ENCODE measurements at regions not wholly inside any gene's neighbourhood (a gene's known extent, or its start where the extent isn't known, plus 50 kb on each side); places are given as distances from the start of the nearest gene placed in this dataset.

- H3K4me1 Mint-ChIP-seq (ENCODE audit: low read depth), result no peaks in the 10 kb centered on the region
- H3K4me3 Mint-ChIP-seq, result no peak overlapping the region
- H3K27ac Mint-ChIP-seq, result no peak overlapping the region
- H3K9me3 Mint-ChIP-seq, result peaks cover 2% of the 10 kb centered on the region
- DNase-seq, result no peak
- H3K9me3 ChIP-seq (ENCODE audit: control insufficient read depth in 1 of 2, insufficient read depth in 1 of 2, low read length in 2 of 2), result peaks cover 0 to 24% of the 10 kb centered on the region in 2 experiments
- H3K27ac ChIP-seq (ENCODE audit: low read depth in 1 of 2, low read length in 2 of 2), result no peak overlapping the region
- ChIA-PET CTCF (no interaction called here), POLR2A (no interaction called here)
- no peak overlapping the region for H3K4me3 ChIP-seq (ENCODE audit: low read length)
- H3K27me3 ChIP-seq (ENCODE audit: control insufficient read depth in 1 of 2, insufficient read depth in 2 of 2, low read length in 2 of 2), result no peaks in the 10 kb centered on the region
- intact Hi-C loops (cut with DNase I, micrococcal nuclease), result no loop called here
- H3K4me1 ChIP-seq (ENCODE audit: insufficient read depth, low read length), result no peaks in the 10 kb centered on the region
- no peaks in the 10 kb centered on the region for H3K36me3 Mint-ChIP-seq (ENCODE audit: low read depth)
- TF ChIP-seq, protein P1, sequence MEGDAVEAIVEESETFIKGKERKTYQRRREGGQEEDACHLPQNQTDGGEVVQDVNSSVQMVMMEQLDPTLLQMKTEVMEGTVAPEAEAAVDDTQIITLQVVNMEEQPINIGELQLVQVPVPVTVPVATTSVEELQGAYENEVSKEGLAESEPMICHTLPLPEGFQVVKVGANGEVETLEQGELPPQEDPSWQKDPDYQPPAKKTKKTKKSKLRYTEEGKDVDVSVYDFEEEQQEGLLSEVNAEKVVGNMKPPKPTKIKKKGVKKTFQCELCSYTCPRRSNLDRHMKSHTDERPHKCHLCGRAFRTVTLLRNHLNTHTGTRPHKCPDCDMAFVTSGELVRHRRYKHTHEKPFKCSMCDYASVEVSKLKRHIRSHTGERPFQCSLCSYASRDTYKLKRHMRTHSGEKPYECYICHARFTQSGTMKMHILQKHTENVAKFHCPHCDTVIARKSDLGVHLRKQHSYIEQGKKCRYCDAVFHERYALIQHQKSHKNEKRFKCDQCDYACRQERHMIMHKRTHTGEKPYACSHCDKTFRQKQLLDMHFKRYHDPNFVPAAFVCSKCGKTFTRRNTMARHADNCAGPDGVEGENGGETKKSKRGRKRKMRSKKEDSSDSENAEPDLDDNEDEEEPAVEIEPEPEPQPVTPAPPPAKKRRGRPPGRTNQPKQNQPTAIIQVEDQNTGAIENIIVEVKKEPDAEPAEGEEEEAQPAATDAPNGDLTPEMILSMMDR (IDR thresholded peaks at IDR 0.05), result no peak
- H3K36me3 ChIP-seq (ENCODE audit: insufficient read depth, low read length), result no peaks in the 10 kb centered on the region
- no peaks in the 10 kb centered on the region for H3K27me3 Mint-ChIP-seq
- no peak for ATAC-seq (ENCODE audit: poor library complexity)
These were observed 269.5 kb downstream of the CYRIA start for GRCh38 chr2:16396171-16396570.

DNA sequence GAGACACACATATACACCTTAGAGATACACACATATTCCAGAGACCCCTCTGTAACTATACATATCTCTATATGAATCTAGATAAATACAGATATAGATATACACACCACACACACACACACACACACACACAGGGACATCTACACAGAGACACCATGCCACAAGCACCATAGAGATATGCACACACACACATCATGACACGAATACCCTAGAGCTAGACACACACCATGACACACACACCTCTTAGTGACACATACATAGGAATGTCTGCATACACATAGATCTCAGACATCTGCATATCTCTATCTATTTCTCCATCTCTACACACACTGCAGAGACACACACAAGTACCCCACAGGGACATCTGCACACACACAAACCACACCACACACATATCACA is 270.0 kb downstream of the CYRIA start:
- Mint-ChIP-seq H3K36me3 (ENCODE audit: low read depth) (no peaks in the 10 kb centered on the region), H3K4me1 (ENCODE audit: low read depth) (no peaks in the 10 kb centered on the region), H3K27ac (no peak overlapping the region), H3K4me3 (no peak overlapping the region), H3K9me3 (peaks cover 2% of the 10 kb centered on the region), H3K27me3 (no peaks in the 10 kb centered on the region)
- Histone ChIP-seq H3K4me3 (ENCODE audit: low read length) (no peak overlapping the region), H3K27ac (ENCODE audit: low read depth in 1 of 2, low read length in 2 of 2) (no peak overlapping the region), H3K27me3 (ENCODE audit: control insufficient read depth in 1 of 2, insufficient read depth in 2 of 2, low read length in 2 of 2) (no peaks in the 10 kb centered on the region), H3K4me1 (ENCODE audit: insufficient read depth, low read length) (no peaks in the 10 kb centered on the region), H3K9me3 (ENCODE audit: control insufficient read depth in 1 of 2, insufficient read depth in 1 of 2, low read length in 2 of 2) (peaks cover 0 to 24% of the 10 kb centered on the region in 2 experiments), H3K36me3 (ENCODE audit: insufficient read depth, low read length) (no peaks in the 10 kb centered on the region)
- TF ChIP-seq, protein P1 (IDR thresholded peaks at IDR 0.05), result no peak
- DNase-seq (no peak), ATAC-seq (ENCODE audit: poor library complexity) (no peak)
- intact Hi-C loops (cut with DNase I, micrococcal nuclease), result no loop called here
- ChIA-PET CTCF (no interaction called here), POLR2A (no interaction called here)

DNA sequence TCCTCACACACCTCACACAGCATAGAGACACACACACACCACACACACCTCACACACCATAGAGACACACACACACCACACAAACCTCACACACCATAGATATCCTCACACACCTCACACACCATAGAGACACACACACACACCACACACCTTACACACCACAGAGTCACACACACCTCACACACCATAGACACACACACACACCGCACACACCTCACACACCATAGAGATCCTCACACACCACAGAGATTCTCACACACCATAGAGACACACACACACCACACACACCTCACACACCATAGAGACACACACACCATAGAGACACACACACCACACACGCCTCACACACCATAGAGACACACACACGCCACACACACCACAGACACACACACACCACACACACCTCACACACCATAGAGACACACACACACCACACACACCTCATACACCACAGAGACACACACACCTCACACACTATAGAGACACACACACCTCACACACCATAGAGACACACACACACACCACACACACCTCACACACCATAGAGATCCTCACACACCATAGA is 270.6 kb downstream of the CYRIA start:
- no peak overlapping the region for H3K27ac Mint-ChIP-seq
- Histone ChIP-seq H3K4me3 (ENCODE audit: low read length) (no peak overlapping the region), H3K27me3 (ENCODE audit: control insufficient read depth in 1 of 2, insufficient read depth in 2 of 2, low read length in 2 of 2) (no peaks in the 10 kb centered on the region), H3K36me3 (ENCODE audit: insufficient read depth, low read length) (no peaks in the 10 kb centered on the region), H3K27ac (ENCODE audit: low read depth in 1 of 2, low read length in 2 of 2) (no peak overlapping the region), H3K9me3 (ENCODE audit: control insufficient read depth in 1 of 2, insufficient read depth in 1 of 2, low read length in 2 of 2) (peaks cover 0 to 24% of the 10 kb centered on the region in 2 experiments), H3K4me1 (ENCODE audit: insufficient read depth, low read length) (no peaks in the 10 kb centered on the region)
- intact Hi-C loops (cut with DNase I, micrococcal nuclease), result no loop called here
- ATAC-seq (ENCODE audit: poor library complexity), result no peak
- no peaks in the 10 kb centered on the region for H3K4me1 Mint-ChIP-seq (ENCODE audit: low read depth)
- no peaks in the 10 kb centered on the region for H3K36me3 Mint-ChIP-seq (ENCODE audit: low read depth)
- H3K27me3 Mint-ChIP-seq, result no peaks in the 10 kb centered on the region
- DNase-seq, result no peak
- TF ChIP-seq, protein P1 (IDR thresholded peaks at IDR 0.05), result no peak
- no peak overlapping the region for H3K4me3 Mint-ChIP-seq
- peaks cover 2% of the 10 kb centered on the region for H3K9me3 Mint-ChIP-seq
- ChIA-PET POLR2A (no interaction called here), CTCF (no interaction called here)
